GM10248 (cell line): ENCODE measurements at regions not wholly inside any gene's neighbourhood (a gene's known extent, or its start where the extent isn't known, plus 50 kb on each side); places are given as distances from the start of the nearest gene placed in this dataset.
"Not testable (repeated sequence)": the region's sequence is repeated elsewhere in the genome, so short reads cannot be mapped to it uniquely, and the experiment has no call there.

Source experiments
- CTCF ChIA-PET: fragments of 300-600 bp; sonication (Branson Sonifier 250); formaldehyde crosslinking; extraction: SDS; loops from one replicate; lab custom pipeline; 2021; ENCODE audit warnings: antibody characterized with exemption; lab: Yijun Ruan, JAX
- POLR2A ChIA-PET: fragments of 350-650 bp; sonication (Branson Sonifier 250); formaldehyde crosslinking; extraction: SDS; loops from one replicate; lab custom pipeline; 2020; ENCODE audit warnings: antibody characterized with exemption; lab: Yijun Ruan, JAX
- DNase-seq: peaks from one replicate; pipeline ENCODE4 v3.0.0; 2012; ENCODE audit errors: extremely low spot score
- TF ChIP-seq, protein P1 (sequence below): IDR thresholded peaks from 2 replicates; pipeline ENCODE4 v1.5.1; 2012; ENCODE audit warnings: mild to moderate bottlenecking, low read depth; ENCODE audit errors: extremely low read depth, missing control alignments, control extremely low read depth

DNA sequence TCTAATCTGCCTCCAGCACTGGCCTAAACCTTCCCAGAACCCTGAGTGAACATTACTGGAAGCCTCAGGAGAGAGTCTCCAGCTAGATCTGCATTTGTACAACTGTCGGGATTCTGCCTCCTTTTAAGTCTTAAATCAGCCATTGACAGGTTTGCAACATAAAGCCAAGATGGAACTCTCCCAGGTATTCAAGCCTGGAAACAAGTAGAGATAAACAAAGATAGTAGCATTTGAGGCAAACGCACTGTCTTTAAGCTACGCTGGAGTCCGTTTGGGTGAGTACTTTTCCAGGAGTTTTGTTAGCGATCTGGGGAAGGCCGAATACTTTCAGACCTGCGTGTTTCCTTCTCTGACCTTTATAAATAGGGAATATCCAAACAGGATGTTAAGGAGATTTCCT lies 317.2 kb upstream of the FZD8 start:
- CTCF ChIA-PET: no interaction called here
- TF ChIP-seq, protein P1, sequence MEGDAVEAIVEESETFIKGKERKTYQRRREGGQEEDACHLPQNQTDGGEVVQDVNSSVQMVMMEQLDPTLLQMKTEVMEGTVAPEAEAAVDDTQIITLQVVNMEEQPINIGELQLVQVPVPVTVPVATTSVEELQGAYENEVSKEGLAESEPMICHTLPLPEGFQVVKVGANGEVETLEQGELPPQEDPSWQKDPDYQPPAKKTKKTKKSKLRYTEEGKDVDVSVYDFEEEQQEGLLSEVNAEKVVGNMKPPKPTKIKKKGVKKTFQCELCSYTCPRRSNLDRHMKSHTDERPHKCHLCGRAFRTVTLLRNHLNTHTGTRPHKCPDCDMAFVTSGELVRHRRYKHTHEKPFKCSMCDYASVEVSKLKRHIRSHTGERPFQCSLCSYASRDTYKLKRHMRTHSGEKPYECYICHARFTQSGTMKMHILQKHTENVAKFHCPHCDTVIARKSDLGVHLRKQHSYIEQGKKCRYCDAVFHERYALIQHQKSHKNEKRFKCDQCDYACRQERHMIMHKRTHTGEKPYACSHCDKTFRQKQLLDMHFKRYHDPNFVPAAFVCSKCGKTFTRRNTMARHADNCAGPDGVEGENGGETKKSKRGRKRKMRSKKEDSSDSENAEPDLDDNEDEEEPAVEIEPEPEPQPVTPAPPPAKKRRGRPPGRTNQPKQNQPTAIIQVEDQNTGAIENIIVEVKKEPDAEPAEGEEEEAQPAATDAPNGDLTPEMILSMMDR: no peak
- POLR2A ChIA-PET: no interaction called here
- DNase-seq: no peak

DNA sequence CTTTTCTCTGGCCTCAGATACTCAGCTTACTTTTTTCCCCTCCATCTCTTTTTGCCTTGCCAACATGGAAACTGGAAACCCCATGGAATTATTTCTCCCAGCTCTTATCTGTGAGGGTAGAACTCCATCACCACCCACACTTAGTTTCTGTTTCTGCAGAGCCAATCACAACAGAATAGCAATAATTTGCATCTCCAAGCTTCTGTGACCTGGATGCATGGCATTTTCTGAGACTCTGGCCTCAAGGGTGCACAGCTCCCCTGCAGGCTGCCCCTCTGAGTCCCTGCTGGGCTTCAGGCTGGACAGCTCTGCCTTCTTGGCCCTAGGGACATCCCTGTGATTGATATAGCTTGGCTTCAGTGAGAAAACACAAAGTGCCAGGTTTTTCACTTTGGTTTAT lies 316.5 kb upstream of the FZD8 start:
- POLR2A ChIA-PET, DNase-seq: not testable (repeated sequence)
- CTCF ChIA-PET: interaction anchor here (1.4 kb wide), 1 partner anchor 19 kb away, joined by 3 read pairs; no protein-coding TSS in a partner anchor

GRCh38 chr10:35950701-35951100 lies 308.6 kb upstream of the FZD8 start:
- no peak for DNase-seq
- CTCF ChIA-PET: interaction anchor here (1.8 kb wide), 1 partner anchor 17 kb away, joined by 4 read pairs; no protein-coding TSS in a partner anchor
- TF ChIP-seq, protein P1: no peak
- POLR2A ChIA-PET: no interaction called here

DNA sequence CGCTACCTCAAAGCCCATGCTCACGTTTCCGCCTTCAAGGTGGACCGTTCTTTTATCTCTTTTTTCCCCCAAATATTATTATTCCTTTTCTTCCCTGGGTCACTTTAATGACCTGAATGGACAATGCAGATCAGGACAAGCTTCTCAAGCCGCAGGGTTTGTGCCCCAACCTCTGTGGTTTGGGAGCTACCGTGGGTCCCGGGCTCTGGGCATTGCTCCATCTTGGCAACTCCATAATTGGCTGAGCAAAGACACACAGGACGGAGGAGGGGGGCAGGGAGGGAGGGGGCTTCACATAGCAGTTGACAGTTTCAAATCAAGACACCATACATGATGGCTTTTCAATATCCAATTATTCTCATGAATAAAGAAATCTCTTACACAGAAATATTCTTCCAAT lies 308.1 kb upstream of the FZD8 start:
- ChIA-PET CTCF (interaction anchor here (0.8 to 1.8 kb wide), 2 partner anchors 9 to 17 kb away, joined by 3 to 4 read pairs; no protein-coding TSS in a partner anchor), POLR2A (no interaction called here)
- no peak for DNase-seq
- TF ChIP-seq, protein P1: no peak

GRCh38 chr10:35949811-35950211 lies 307.7 kb upstream of the FZD8 start:
- TF ChIP-seq, protein P1: no peak
- ChIA-PET POLR2A (no interaction called here), CTCF (interaction anchor here (0.8 to 1.8 kb wide), 2 partner anchors 9 to 18 kb away, joined by 3 to 4 read pairs; no protein-coding TSS in a partner anchor)
- no peak for DNase-seq

DNA sequence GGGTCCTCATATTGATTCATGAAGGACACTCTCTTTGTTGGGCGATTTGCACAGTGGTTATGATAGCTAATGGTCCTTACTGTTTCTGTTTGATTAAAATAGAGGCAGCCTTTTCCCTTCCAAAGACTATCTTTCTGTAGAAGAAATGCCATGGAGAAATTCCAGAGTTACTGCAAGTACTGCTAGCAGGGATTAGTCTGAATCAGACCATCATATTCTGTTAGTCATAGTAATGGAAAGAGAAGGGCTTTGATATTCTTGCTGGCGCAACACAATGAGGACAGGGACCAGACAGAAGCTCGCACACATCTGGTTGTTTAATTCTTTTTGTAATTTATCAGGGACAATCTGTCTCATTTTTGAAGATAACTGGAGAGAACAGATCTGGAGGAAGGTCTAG lies 304.5 kb upstream of the FZD8 start:
- TF ChIP-seq, protein P1: no peak
- CTCF ChIA-PET: interaction anchor here (1.8 kb wide), 1 partner anchor 18 kb away, joined by 4 read pairs; no protein-coding TSS in a partner anchor
- DNase-seq: no peak
- POLR2A ChIA-PET: no interaction called here

DNA sequence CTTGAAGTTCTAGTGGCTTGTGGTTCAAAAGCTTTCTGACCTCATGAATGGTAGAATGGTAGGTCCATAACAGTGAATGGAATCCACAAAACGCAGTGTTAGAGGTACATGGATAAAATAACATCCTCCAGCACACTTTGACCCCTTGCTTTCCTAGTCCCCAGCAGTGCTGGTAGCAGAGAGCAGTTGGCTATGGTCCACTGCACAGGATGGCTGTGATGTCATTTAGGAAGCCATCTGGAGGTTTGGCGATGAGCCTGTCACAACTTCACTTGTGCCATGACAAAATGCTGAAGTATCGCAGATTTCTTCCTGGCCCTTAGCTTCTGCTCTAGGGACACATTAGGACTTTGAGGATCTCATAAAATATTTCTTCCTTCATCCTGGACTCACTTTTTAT lies 300.0 kb upstream of the FZD8 start:
- DNase-seq: no peak
- ChIA-PET CTCF (no interaction called here), POLR2A (no interaction called here)
- TF ChIP-seq, protein P1: no peak
